Activated CD8-positive, alpha-beta memory T cell treated with anti-CD3 and anti-CD28 coated beads for 24 hours (primary cell): ENCODE measurements at regions not wholly inside any gene's neighbourhood (a gene's known extent, or its start where the extent isn't known, plus 50 kb on each side); places are given as distances from the start of the nearest gene placed in this dataset.
"Not testable (repeated sequence)": the region's sequence is repeated elsewhere in the genome, so short reads cannot be mapped to it uniquely, and the experiment has no call there.

Experiments used
- DNase-seq: peaks from one replicate; pipeline ENCODE4 v3.0.0-alpha.2; 2020

- DNase-seq, result no peak
Measured at GRCh38 chr2:155651851-155652250, 680.7 kb downstream of the NR4A2 start.

- DNase-seq, result no peak
Measured at GRCh38 chr2:155645791-155646190, 686.7 kb downstream of the NR4A2 start.

- no peak for DNase-seq
Measured at GRCh38 chr2:155643056-155643775, 689.3 kb downstream of the NR4A2 start.

GRCh38 chr2:155633887-155634570 lies 698.5 kb downstream of the NR4A2 start:
- no peak for DNase-seq

GRCh38 chr2:155633060-155633839 lies 699.3 kb downstream of the NR4A2 start:
- no peak for DNase-seq

DNA sequence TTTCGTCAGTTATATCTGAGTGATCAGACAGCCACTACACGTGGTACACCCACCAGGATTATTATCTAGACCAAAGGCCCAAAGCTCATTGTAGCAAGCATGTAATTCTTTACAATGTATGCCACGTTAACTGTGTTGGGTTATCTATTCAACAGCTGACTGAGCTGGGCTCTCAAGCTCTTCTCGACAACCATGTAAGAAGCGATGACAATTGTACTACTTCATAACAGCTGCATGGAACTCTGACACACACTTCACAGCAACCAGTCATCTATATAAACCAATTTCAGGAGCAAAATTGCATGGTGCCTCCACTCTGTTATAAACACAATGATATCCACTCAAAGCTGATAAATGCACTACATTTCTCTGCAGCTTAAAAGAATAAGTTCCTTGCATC lies 701.8 kb downstream of the NR4A2 start:
- DNase-seq, result no peak

DNA sequence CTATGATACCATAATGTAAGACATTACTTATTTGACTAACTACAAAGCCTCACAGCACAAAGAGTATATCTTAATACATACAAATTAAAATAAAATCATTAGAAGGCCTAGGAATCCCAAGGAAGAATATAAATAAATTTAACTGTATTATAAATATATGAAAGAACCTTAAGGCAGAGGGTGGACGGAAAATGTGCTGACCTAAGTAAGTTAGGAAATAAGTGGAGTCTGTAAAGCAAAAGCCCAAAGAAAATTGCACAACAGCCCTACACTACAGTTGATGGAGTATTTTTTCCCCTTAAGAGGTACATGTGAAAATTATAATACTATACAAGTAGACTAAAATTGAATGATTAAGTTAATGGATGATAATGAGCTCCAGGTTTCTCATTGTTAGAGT lies 710.1 kb downstream of the NR4A2 start:
- DNase-seq, result no peak

DNA sequence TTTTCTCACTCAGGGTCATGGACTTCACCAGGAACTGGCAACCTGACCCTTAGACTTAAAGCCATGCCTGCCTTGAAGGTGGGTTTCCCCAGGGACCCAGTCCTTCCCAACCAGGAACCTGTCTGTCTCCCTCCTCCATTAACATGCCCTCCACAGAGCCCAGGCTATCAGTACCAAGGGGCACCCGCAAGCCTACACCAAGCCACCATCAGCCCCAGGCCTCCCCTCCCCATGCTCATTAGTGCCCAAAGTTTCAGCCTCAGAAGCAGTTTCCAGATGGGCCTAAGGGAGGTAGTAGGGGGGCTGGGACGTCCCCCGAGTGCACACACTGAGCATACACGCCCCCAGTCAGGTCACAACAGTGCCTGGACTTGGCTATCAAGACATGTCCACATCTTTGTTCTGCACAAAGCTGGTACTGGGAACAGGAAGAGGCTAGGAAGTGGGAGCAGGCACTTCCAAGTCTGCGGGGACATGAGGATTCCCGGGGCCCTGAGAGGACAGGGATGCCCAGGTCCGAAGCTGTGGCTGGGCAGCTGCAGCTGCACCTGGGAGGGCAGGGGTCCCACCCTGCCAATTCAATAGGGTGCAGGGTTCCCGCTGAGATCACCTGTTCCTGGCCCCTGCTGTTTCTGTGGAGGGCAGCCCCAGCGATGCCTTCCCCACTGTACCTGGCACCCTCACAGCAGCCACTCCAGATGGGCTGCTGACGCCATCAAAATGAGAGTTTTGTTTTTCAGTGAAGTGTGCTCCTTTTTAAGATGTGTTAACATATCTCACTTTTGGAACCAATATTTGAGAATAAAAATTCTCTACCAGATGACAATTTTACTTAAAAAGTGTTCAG lies 731.4 kb downstream of the NR4A2 start:
- no peak for DNase-seq

- no peak for DNase-seq
Measured at GRCh38 chr2:155600296-155600695, 732.2 kb downstream of the NR4A2 start.

- no peak for DNase-seq
Measured at GRCh38 chr2:155599834-155600233, 732.7 kb downstream of the NR4A2 start.

DNA sequence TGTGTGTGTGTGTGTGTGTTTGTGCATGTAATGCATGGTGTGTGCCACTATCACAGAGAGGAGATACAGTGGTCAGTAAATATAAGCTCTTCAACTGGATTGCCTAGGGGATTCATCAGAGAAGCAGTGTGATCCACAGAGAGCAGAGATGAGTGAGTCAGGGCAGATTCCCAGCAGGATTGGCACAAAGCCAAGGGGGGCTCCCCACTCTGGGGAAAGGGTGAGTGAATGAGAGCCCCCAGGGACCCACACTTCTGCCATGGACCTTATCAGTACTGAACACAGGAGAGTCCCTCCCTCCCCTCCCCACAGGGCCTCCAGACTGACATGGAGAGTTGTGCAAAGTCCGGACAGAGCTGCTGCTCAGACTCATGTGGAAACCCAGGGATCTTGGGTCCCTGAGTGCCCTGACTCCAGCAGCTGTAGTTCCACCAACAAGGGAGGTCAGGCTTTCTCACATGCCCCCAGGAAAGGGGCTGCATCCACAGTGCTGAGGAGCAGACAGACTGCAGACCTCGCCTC lies 748.8 kb downstream of the NR4A2 start:
- no peak for DNase-seq

- no peak for DNase-seq
Measured at GRCh38 chr2:155574941-155575340, 757.6 kb downstream of the NR4A2 start.

DNA sequence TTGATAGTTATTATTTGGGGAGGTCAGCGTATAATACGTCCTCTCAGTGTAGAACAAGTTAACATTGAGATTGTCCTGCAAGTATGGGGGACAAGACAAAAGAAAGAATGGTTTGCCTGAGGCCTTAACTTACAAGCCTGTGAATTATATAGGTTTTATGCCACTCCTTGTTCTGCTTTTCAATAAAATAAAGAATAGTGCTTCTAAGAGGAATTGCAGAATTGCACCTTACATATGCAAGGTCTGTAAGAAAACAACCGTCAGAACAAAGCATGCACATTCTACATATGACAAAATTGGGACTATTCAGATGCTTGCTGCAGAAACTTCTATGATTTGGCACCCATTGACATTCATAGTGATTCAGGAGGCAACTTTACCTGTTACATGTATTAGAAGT lies 785.0 kb downstream of the NR4A2 start:
- no peak for DNase-seq

- DNase-seq, result no peak
Measured at GRCh38 chr2:155546721-155547555, 785.6 kb downstream of the NR4A2 start.

GRCh38 chr2:155539028-155539427 lies 793.5 kb downstream of the NR4A2 start:
- DNase-seq, result not testable (repeated sequence)

DNA sequence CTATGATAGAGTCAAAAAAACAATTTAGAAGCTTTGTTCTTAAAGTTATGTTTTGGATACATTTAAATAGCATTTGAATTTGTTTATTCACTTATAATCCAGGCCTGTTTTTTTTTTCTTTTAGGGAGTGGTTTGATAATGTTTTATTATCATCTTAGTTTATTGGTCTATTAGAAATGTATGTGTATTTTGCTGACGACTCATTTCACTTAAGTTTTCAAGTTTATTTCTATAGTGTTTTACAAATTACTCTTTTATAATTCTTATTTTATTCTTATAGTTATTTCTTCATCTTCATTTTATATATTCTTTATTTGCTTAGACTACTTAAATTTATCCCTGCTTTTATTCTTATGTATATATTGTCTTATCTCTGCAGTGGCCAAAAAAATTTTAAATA lies 804.5 kb downstream of the NR4A2 start:
- no peak for DNase-seq

DNA sequence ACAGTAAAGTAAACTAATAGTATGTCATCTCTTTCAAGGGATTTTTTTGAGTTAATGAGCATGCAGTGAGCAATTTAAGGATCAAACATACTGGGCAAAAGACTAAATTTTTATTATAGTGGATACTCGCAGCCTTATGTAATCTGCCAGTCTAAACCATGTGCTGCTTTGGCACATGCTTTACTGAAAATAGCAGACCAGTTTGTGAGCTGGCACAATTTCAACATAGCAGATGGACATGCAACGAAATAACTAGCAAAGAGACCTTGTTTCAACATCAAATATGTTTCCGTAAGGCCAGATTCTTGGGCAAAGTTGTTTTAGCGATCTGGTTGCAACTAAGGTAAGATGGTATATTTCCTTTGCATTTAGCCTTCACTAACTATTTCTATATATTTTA lies 807.3 kb downstream of the NR4A2 start:
- DNase-seq, result no peak

- no peak for DNase-seq
Measured at GRCh38 chr2:155519529-155520130, 812.9 kb downstream of the NR4A2 start.

DNA sequence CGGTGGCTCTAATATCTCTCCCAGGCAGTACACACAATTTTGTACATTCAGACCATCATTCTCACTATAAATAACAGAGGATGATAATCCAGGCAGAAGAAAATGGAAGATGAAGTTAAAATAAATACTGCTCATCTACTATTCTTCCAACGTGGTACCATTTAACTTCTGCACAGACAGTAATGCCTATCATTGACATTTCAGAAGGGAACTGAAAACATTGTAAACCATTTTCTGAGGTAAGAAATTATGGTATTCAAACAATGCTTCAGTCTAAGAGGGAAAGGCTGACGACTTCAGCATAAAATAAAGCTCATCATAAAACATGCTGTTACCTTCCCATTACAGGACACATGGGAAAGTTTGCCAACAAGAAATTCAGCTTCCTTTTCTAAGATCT lies 814.4 kb downstream of the NR4A2 start:
- DNase-seq, result no peak

GRCh38 chr2:155517362-155517761 lies 815.2 kb downstream of the NR4A2 start:
- DNase-seq, result no peak

- DNase-seq, result no peak
Measured at GRCh38 chr2:155513248-155513647, 814.8 kb downstream of the KCNJ3 start.
